Coronary artery (tissue), 2 donors: ENCODE measurements at regions not wholly inside any gene's neighbourhood (a gene's known extent, or its start where the extent isn't known, plus 50 kb on each side); places are given as distances from the start of the nearest gene placed in this dataset.
A peak's percentile ranks its signal among the peaks of the same experiment; 100 is the strongest.

ENCODE experiments used
- DNase-seq: peaks from one replicate; pipeline ENCODE4 v3.0.0-alpha.2; 2017; ENCODE audit warnings: low spot score
- H3K27ac ChIP-seq, 2 donors: fragments of 200-600 bp; sonication (generic); one replicate each; pipeline ENCODE4 v1.5.1; 2016 to 2019
- H3K4me3 ChIP-seq: fragments of 200-600 bp; sonication (generic); 2 replicates; pipeline ENCODE4 v1.5.1; 2016; ENCODE audit warnings: mild to moderate bottlenecking, moderate library complexity
- TF ChIP-seq, protein P1 (sequence below): fragments of 200-600 bp; sonication (generic); IDR thresholded peaks from one replicate; pipeline ENCODE4 v1.5.1; 2019; ENCODE audit warnings: antibody characterized with exemption

DNA sequence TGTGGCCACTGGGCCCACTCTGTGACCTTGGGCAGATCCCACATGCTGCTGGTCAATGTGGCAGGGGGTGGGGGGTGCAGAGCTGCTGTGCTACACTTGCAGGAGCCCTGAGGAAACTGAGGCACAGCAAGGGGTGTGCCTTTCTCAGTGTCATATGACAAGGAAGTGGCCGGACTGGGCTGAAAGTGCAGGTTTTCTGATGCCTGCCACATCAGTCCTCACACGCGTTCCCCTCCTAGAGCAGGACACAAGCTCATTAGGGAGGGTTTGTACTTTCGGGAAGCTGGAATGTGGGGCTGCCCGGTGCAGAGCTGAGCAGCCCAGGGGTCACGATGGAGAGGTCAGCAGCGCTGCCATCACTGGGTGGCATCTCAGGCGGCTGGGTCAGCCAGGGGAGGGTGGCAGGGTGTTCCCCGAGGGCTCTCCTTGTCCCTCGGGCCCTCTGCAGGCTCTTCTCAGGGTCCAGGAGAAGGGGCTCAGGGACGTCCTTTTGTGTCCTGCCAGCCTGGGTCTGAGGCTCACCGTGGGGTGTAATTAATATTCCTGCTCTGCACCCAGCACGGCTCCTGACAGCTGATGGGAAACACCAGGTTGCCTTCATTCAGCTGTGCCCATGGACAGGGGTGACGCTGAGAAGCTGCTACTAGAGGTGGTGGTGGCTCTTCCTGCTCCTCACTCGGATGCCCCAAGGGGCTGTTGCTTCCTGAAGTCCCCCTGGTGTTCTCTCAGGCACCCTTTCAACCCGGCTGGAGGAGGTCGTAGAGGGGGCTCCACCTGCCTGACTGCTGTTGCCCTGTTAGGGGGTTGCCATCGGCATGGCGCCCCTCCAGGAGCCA is 62.1 kb upstream of the HDAC4 start:
- TF ChIP-seq, protein P1, sequence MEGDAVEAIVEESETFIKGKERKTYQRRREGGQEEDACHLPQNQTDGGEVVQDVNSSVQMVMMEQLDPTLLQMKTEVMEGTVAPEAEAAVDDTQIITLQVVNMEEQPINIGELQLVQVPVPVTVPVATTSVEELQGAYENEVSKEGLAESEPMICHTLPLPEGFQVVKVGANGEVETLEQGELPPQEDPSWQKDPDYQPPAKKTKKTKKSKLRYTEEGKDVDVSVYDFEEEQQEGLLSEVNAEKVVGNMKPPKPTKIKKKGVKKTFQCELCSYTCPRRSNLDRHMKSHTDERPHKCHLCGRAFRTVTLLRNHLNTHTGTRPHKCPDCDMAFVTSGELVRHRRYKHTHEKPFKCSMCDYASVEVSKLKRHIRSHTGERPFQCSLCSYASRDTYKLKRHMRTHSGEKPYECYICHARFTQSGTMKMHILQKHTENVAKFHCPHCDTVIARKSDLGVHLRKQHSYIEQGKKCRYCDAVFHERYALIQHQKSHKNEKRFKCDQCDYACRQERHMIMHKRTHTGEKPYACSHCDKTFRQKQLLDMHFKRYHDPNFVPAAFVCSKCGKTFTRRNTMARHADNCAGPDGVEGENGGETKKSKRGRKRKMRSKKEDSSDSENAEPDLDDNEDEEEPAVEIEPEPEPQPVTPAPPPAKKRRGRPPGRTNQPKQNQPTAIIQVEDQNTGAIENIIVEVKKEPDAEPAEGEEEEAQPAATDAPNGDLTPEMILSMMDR, result no peak
- DNase-seq, result peak; percentile 70

DNA sequence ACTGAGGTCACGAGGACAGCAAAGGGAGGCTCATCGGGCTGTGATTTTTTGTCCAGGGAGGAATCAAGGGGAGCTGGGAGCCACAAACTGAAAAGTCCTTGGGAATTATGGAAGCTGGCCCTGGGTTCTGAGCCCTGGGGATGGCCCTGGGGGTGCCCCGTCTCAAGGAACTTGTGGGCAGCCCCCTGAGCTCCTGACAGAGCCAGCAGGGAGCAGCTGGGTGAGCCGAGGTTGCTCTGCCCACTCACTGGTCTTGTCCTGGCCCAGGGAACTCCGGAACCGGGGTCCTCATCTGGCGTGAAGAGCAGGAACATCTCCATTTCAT is 61.3 kb upstream of the HDAC4 start:
- no peak overlapping the region for H3K27ac ChIP-seq
- DNase-seq, result peak; percentile 47
- TF ChIP-seq, protein P1, result no peak
- no peak overlapping the region for H3K4me3 ChIP-seq

More for the DNA sequence above, 62.1 kb upstream of the HDAC4 start:
- Histone ChIP-seq H3K27ac (no peak overlapping the region), H3K4me3 (no peak overlapping the region)

DNA sequence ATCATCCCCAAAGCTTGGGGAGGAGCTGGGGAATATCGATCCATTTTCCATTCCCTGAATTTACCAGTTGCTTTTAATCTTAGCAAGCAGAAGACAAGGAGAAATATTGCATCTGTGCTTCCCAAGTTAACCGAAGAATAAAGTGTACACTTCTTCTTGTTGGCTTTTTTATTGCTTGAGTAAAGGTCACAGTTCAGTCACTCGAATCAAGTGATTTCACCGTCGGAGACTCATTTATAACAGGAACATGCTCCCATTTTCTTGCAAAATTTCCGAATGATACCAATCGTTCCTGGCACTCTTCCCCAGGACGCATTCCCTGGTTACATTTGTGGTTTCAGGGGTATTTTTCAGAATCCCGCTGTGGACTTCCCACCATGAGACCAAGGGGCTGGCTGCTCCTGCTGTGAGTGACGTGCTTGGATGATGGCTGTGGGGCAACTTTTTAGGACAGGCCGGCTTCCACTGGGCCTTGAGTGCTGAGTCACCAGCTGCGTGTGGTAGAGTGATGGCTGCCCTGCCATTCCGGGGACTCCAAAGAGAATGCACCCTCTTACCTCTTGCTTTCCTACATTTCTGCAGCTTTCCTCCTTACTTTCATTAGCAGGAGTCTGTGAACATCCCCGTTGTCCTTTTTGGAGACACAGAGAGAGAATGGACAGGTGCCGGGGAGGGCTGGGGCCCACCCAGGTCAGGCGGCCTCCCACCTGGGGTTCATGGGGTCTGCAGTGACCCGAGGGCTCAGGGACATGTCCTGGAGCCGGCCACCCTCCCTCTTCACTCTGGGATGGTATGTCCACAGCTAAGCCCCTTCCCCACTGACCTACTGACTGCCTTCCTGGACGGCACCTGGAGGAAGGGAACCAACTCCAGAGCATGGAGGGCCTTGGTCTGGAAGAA is 60.7 kb upstream of the HDAC4 start:
- no peak overlapping the region for H3K27ac ChIP-seq
- TF ChIP-seq, protein P1, result no peak
- H3K4me3 ChIP-seq, result no peak overlapping the region
- no peak for DNase-seq

DNA sequence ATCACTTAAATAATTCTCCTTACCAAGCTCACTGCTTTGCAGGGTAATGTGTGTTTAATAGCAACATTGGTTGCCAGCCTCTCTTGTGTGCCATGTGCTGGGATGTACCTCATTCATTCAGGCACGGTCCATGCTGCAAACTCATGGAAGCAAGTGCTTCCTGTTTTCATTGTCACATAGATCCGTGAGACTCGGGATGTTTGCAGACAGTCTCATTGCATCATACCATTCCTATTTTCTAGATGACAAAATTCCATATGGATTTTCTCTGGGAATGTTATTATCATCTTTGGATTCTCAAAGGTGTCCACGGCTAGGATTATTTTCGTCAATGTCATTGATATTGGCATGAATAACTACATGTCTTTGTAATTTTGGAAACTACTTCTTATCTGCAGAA is 60.0 kb upstream of the HDAC4 start:
- TF ChIP-seq, protein P1, result no peak
- DNase-seq, result no peak
- no peak overlapping the region for H3K4me3 ChIP-seq
- no peak overlapping the region for H3K27ac ChIP-seq

DNA sequence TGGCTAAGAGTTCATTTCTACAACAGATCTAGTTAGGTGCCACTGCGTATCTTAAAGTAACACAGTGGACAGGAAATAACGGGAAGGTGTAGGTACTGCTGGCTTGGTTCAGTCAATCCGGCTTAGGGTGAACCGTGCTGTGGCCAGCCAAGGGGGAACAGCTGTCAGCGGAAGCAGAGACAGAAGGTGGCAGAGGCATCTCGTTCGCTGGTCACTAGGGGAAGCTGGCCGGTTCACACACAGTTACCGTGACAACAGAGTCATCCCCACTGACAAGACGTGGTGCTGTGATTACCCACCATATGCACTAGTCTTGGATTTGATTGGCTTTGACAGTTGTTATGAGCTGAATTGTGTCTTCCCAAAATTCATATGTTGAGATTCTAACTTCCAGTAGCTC is 58.8 kb upstream of the HDAC4 start:
- Histone ChIP-seq H3K27ac (no peak overlapping the region), H3K4me3 (no peak overlapping the region)
- DNase-seq, result peak; percentile 57
- TF ChIP-seq, protein P1, result no peak

DNA sequence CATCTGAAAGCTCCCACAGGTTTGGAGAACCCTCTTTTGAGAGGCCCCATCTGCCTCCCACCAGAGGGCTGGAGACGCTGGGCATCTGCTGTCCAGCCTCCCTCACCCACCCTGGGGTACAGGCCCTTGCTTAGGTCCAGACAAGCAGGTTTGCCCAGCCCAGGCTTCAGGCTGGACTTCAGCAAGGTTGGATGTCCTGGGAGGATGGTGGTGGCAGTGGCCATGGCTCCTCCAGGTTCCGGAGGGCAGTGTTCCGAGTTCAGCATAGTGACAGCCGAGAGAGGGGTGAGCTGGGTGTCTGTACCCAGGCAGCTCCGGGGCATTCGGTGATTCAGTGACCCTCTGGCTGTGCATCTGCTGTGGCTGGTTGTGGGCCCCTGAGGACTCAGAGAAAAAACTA is 58.2 kb upstream of the HDAC4 start:
- TF ChIP-seq, protein P1, result no peak
- no peak overlapping the region for H3K27ac ChIP-seq
- no peak overlapping the region for H3K4me3 ChIP-seq
- peak; percentile 40 for DNase-seq
